K562 (cell line): ENCODE measurements at regions not wholly inside any gene's neighbourhood (a gene's known extent, or its start where the extent isn't known, plus 50 kb on each side); places are given as distances from the start of the nearest gene placed in this dataset.
A peak's percentile ranks its signal among the peaks of the same experiment; 100 is the strongest.

ENCODE experiments used
- ATF1 ChIP-seq, 2 experiments: fragments of 450-650 bp in 1 of 2; IDR thresholded peaks; 2 replicates each; pipeline ENCODE4 v1.6.1; 2016; ENCODE audit warnings: missing compliant biosample characterization in 1 of 2, missing genetic modification characterization in 1 of 2
- DLX4 ChIP-seq: fragments of 250-450 bp; sonication (Bioruptor Pico); IDR thresholded peaks from 2 replicates; pipeline ENCODE4 v1.6.1; 2021; ENCODE audit warnings: mild to moderate bottlenecking
- HNRNPLL ChIP-seq: fragments of 200-400 bp; formaldehyde crosslinking; IDR thresholded peaks from 2 replicates; pipeline ENCODE4 v1.6.1; 2017; ENCODE audit warnings: low read length, low read depth, mild to moderate bottlenecking; ENCODE audit not compliant: poor library complexity, severe bottlenecking
- JUN ChIP-seq, 2 experiments: sonication (generic) in 1 of 2; formaldehyde crosslinking in 1 of 2; IDR thresholded peaks; 2 replicates each; pipeline versions ENCODE4 v1.6.1 to v1.8.0; 2012 to 2022; ENCODE audit warnings: borderline replicate concordance in 2 of 2, mild to moderate bottlenecking in 2 of 2, improper control_type of control experiment in 1 of 2, low read depth in 1 of 2, low read length in 1 of 2, missing genetic modification reagents in 1 of 2
- KLF6 ChIP-seq: fragments of 250-450 bp; sonication (Bioruptor Pico); IDR thresholded peaks from 2 replicates; pipeline ENCODE4 v1.4.0; 2020; ENCODE audit warnings: mild to moderate bottlenecking, moderate library complexity, borderline replicate concordance
- MTA2 ChIP-seq: fragments of 450-650 bp; IDR thresholded peaks from 2 replicates; pipeline ENCODE4 v1.6.1; 2016; ENCODE audit warnings: low read depth
- NFXL1 ChIP-seq: fragments of 450-650 bp; formaldehyde crosslinking; IDR thresholded peaks from 2 replicates; pipeline ENCODE4 v1.4.0; 2021; ENCODE audit warnings: mild to moderate bottlenecking
- NRF1 ChIP-seq, 2 experiments: fragments of 450-650 bp; IDR thresholded peaks in 1 of 2; conservative IDR thresholded peaks in 1 of 2; 2 replicates each; pipeline ENCODE4 v1.6.1; 2014; ENCODE audit warnings: mild to moderate bottlenecking in 2 of 2
- PHF8 ChIP-seq: fragments of 200-600 bp; sonication (generic); IDR thresholded peaks from 2 replicates; pipeline ENCODE4 v1.6.1; 2012; ENCODE audit warnings: mixed run types, mild to moderate bottlenecking, inconsistent platforms, low read length, moderate library complexity, borderline replicate concordance
- POLR2AphosphoS5 ChIP-seq: IDR thresholded peaks from 2 replicates; pipeline ENCODE4 v1.6.1; 2011; ENCODE audit warnings: mild to moderate bottlenecking, low read depth, low read length, moderate library complexity; ENCODE audit not compliant: control insufficient read depth, insufficient read depth
- RAD51 ChIP-seq: fragments of 450-650 bp; IDR thresholded peaks from 2 replicates; pipeline ENCODE4 v1.7.1; 2016; ENCODE audit warnings: low read depth, mild to moderate bottlenecking, borderline replicate concordance
- RBM34 ChIP-seq: fragments of 200-400 bp; formaldehyde crosslinking; IDR thresholded peaks from 2 replicates; pipeline ENCODE4 v1.6.1; 2018; ENCODE audit warnings: low read length, borderline replicate concordance; ENCODE audit not compliant: insufficient read depth
- SIX5 ChIP-seq, 2 experiments: IDR thresholded peaks; 2 replicates each; pipeline ENCODE4 v1.6.1; 2011; ENCODE audit warnings: low read length in 2 of 2, borderline replicate concordance in 1 of 2, low read depth in 1 of 2, mild to moderate bottlenecking in 1 of 2, moderate library complexity in 1 of 2; ENCODE audit not compliant: insufficient read depth in 1 of 2
- TAF15 ChIP-seq: fragments of 200-400 bp; formaldehyde crosslinking; IDR thresholded peaks from 2 replicates; pipeline ENCODE4 v1.6.1; 2017; ENCODE audit warnings: mild to moderate bottlenecking, low read depth, low read length, moderate library complexity
- TBL1XR1 ChIP-seq, 2 experiments: IDR thresholded peaks; 2 replicates each; pipeline ENCODE4 v1.6.1; 2012; ENCODE audit warnings: improper control_type of control experiment in 2 of 2, low read length in 2 of 2, mild to moderate bottlenecking in 1 of 2
- U2AF1 ChIP-seq: fragments of 200-400 bp; formaldehyde crosslinking; optimal IDR thresholded peaks from 2 replicates; pipeline ENCODE3; 2017; ENCODE audit warnings: mild to moderate bottlenecking, low read depth, low read length, moderate library complexity
- ZNF140 ChIP-seq: fragments of 250-450 bp; sonication (Bioruptor Pico); IDR thresholded peaks from 2 replicates; pipeline ENCODE4 v1.8.0; 2021; ENCODE audit warnings: moderate library complexity, mild to moderate bottlenecking, inconsistent platforms
- ZNF143 ChIP-seq: sonication (generic); formaldehyde crosslinking; IDR thresholded peaks from 2 replicates; pipeline ENCODE4 v1.9.0; 2022; ENCODE audit warnings: mild to moderate bottlenecking, missing genetic modification reagents
- ZNF280A ChIP-seq: fragments of 450-650 bp; IDR thresholded peaks from 2 replicates; pipeline ENCODE4 v1.6.1; 2018; ENCODE audit warnings: mild to moderate bottlenecking, low read depth; ENCODE audit not compliant: partially characterized antibody
- ZNF57 ChIP-seq: fragments of 450-650 bp; formaldehyde crosslinking; IDR thresholded peaks from 2 replicates; pipeline ENCODE4 v1.4.0; 2020; ENCODE audit warnings: mild to moderate bottlenecking, moderate library complexity
- ZNF639 ChIP-seq, 2 experiments: fragments of 200-800 bp in 1 of 2; sonication (Bioruptor generic) in 1 of 2; sonication (generic) in 1 of 2; formaldehyde crosslinking in 1 of 2; IDR thresholded peaks in 1 of 2; conservative IDR thresholded peaks in 1 of 2; 2 replicates each; pipeline versions ENCODE4 v1.5.0 to v1.6.1; 2016 to 2020; ENCODE audit warnings: missing compliant biosample characterization in 1 of 2, missing genetic modification characterization in 1 of 2, missing genetic modification reagents in 1 of 2

GRCh38 chr15:87582169-87582568 is 674.4 kb downstream of the NTRK3 start (continued):
- TF ChIP-seq HNRNPLL, result no peak
- no peak for TF ChIP-seq TBL1XR1 (IDR thresholded peaks at IDR 0.05; ENCODE audit: low read length in 2 of 2)
- TF ChIP-seq TAF15, result no peak
- TF ChIP-seq ZNF143 (CRISPR knock-in tag), result peak; percentile 74
- TF ChIP-seq ZNF140 (CRISPR knock-in tag), result no peak
- no peak for TF ChIP-seq POLR2AphosphoS5
- no peak for TF ChIP-seq U2AF1
- TF ChIP-seq NFXL1, result no peak
- no peak for TF ChIP-seq NRF1 (conservative IDR thresholded peaks at IDR 0.05 in 1 of 2, IDR thresholded peaks at IDR 0.05 in 1 of 2)
- TF ChIP-seq ATF1 (CRISPR knock-in tag; IDR thresholded peaks at IDR 0.05), result no peak
- no peak for TF ChIP-seq ATF1 (tag; IDR thresholded peaks at IDR 0.05)
- no peak for TF ChIP-seq ZNF57
- peak; percentile 54 to 55; a peak in 2 of 4 replicates for TF ChIP-seq SIX5 (IDR thresholded peaks at IDR 0.05; ENCODE audit: borderline replicate concordance in 1 of 2, insufficient read depth in 1 of 2, low read depth in 1 of 2, low read length in 2 of 2)
- no peak for TF ChIP-seq ZNF280A
- no peak for TF ChIP-seq JUN (IDR thresholded peaks at IDR 0.05; ENCODE audit: borderline replicate concordance, low read depth, low read length)
- no peak for TF ChIP-seq JUN (CRISPR knock-in tag; IDR thresholded peaks at IDR 0.05; ENCODE audit: borderline replicate concordance)
- no peak for TF ChIP-seq ZNF639 (CRISPR knock-in tag; conservative IDR thresholded peaks at IDR 0.05 in 1 of 2, IDR thresholded peaks at IDR 0.05 in 1 of 2)
- peak; percentile 85 for TF ChIP-seq RAD51
- no peak for TF ChIP-seq PHF8
- TF ChIP-seq DLX4 (CRISPR knock-in tag), result no peak
- TF ChIP-seq KLF6, result no peak
- no peak for TF ChIP-seq MTA2
- no peak for TF ChIP-seq RBM34
